NCI-H1930 (cell line): ENCODE measurements at regions not wholly inside any gene's neighbourhood (a gene's known extent, or its start where the extent isn't known, plus 50 kb on each side); places are given as distances from the start of the nearest gene placed in this dataset.
"Not testable (repeated sequence)": the region's sequence is repeated elsewhere in the genome, so short reads cannot be mapped to it uniquely, and the experiment has no call there.

Source experiments
- DNase-seq, 2 experiments: peaks; one replicate each; lab custom pipeline; 2025; lab: John Stamatoyannopoulos, UW

DNA sequence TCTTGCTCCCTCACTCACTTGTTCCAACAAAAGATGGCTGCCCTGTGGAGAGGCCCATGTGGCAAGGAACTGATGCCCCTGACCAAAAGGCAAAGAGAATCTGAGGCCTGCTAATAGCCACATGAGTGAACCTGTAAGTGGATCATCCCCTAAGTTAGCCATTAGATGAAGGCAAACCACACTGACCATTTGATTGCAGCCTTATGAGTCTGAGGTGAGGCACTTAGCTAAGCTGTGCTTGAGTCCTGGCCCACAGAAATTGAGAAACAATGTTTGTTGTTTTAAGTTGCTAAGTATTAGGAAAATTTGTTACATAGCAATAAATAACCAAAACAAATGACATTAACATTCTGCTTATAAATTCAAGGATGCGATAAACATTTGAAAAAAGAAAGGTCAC is 100.1 kb upstream of the BET1 start:
- no peak for DNase-seq

DNA sequence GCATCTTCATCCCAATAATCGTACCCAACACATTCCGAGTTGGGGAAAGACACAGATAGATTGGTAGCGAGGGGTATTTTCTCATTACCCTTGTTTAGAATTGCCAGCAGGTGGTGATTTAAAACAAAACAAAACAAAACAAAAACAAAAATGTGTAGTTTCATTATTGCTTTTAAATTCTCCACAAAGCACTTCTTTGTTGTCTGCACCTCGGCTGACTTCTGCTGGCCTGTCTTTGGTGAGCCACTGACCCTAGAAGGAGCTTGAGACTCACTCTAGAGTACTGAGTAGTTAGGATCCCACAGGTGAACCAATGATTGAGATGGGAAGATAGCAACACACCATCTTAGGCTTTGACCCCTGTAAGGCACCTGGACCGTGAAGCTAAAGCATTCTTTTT is 105.4 kb upstream of the BET1 start:
- DNase-seq, result no peak

DNA sequence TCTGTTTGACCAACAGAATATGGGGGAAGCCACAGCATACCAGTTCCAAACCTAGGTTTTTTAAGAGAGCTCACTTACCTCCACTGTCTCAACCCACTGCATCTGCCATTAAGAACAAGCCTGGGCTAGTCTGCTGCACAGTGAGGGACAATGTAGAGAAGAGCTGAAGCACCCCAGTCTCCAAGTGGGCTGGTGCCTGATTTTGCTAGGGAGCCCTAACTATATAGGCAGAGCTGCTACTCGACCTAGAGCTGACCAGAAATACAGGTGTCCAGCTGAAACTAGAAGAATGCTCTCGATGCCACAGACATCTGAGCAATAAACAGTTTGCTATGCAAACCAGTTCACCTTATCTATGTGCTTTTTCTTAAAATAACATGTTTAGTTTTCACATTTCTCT is 106.9 kb upstream of the BET1 start:
- no peak for DNase-seq

DNA sequence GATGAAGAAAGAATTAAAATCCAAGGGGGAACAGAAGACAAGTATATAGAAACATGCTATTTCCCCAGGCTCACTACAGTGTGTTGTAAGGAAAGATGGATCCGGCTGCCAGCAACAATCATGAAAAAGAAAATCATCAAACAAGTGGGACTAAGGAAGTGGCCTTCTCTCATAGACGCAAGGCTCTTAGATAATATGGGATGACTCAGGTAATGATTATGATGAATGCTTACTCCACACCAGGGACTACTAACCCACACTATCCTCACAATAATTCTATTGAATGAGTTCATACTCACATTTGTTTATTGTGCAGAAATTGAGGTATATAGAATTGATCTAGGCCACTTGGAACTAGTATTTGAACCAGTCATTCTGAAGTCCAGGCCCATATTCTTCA is 111.2 kb upstream of the BET1 start:
- no peak for DNase-seq

DNA sequence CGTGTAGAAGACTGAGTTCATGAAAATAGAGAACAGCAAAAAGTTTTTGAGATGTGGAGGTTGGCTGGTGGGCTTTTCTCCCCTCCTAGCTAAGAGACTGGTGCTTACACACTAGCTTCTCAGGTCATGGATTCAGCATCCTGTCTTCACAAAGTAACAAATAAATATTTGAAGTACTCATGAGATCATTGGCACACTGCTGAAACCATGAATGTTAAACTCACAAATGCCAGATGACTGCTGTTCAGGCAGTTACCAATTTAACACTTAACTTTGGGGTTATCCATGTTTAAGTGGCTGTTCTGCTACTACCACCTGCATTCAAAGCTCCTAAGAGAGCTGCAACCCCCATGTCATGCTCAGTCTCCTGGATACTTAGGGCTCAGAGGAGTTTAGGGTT is 119.0 kb upstream of the BET1 start:
- no peak for DNase-seq

DNA sequence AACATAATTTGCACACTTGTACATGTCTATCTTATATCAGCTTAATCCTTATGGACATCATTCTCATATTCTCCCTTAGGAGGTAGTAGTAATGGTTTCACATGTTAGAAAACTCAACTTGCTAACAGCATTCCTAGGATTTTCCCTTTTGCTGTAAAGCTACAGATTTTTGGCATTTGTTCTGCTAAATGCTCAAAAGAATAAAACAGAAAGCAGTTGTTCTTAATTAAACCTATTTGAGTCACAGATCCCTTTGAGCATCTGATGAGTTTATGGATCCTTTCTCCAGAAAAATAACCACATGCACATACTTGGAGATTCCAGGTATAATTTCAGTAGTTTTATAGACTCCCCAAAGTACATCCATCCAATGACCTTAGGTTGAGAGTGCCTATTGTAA is 122.9 kb upstream of the BET1 start:
- DNase-seq, result no peak

DNA sequence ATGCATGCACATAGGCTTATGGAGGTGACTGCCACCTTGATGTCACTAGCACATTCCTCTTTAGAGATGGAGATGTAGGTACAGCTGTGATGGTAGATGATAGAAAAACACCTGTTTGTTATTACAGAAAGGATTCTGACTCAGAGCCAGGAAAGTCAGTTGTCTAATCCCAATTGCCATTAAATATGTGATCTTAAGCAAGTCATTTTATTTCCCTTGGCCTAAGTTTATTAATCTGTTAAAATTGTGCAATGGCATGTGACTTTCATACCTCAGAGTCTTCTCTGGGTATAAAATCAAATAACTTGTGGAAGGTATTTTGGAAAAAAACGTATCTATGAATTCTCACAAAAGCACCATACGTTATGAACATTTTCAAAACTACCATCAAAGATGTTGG is 123.9 kb upstream of the BET1 start:
- DNase-seq, result no peak

DNA sequence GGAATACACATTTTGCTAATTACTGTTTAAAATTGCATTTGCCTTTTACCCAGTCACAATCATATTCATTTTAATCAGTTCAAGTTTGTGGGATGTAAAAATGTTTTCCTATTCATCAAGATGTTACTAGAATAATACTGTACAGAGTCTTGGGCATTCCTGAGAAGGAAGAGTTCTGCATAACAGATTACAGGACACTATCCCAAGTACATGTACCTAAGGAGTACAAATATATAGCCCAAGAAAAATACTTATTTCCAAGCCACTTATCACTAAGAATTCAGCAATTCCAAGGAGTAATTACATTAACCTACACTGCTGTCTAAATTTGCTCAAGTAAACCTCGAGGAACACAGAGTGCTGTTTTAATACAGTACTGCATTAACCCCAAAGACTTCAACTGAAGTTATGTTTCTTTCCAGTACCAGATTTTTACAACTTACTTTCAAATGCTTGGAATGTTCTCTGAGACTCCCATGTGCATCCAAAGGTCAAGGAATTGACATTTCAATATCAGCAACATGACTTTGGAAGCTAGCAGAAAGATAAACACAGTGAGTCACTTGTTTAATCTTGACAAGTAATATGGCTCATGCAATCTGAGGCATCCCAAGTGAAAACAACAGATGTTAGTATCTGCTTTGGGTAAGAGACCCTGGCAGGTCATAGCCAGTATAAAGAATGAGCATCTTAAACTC is 125.4 kb upstream of the BET1 start:
- no peak for DNase-seq

DNA sequence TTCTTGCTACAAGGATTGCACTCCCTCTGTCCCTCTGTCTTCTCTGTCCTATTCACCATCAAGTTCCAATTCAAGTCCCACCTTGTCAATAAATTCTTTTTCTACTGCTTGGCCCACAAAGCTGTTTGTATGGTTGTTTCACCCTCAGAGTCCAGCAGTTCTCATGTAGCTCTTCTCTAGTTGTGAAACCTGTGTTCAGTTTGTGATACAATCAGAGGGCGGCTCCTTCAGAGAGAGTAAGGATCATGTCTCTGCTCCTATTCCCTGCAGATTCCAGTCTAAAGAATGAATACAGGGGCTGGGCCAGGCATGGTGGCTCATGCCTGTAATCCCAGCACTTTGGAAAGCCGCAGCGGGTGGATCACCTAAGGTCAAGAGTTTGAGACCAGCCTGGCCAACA is 126.6 kb upstream of the BET1 start:
- DNase-seq, result no peak

DNA sequence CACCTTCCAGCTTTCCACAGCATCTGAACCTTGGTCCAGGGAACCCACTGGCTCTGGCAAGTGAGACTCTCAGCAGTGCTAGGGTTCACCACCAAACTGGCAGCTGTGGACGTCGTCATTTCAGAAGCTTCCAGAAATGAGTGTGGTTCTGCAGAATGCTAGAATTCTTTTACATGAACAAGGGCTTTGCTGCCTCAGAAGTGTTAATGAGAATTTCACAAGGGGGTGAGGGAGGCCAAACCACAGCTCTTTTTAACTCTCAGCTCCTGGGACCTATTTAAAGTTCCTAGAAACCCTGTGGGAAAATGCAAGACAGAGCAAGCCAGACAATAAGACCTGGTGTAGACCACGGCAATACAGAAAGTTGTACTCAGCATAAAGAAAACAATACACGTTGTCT is 129.3 kb upstream of the BET1 start:
- DNase-seq, result no peak

DNA sequence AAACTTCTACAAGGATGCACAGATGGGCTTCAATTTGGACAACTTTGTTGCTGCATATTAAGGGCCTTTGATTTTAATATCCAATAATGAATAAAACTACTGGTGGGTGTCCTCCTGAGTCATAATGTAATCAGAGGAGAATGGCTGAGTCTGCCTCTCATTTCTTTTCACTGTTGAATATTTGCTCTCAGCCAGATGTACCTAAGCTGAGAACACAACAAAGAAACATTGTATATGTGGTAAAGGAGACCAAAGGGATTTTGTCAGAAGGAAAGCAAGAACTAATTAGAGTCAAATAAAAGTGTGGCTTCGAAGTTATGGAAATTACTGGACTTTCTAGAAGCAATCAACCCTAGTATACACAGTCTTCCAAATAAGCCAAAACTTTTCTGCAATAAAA is 131.0 kb upstream of the BET1 start:
- no peak for DNase-seq

DNA sequence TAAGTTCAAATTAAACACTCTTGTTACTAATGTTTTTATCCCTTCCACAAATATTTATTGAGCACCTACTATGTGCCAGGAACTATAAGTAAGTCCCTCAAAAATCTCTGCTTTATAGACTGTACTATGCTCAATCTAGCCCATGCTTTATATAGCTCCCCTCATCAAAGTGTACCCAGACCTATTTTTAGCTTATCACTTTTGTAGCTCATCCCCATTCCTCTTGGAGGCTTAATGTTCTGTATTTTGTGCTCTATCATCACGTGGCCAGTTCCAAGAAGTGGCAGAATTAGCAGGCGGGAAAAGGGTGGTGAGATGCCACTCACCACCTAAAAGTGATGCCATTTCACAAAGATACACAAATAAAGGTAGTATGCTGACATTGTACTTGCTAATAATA is 138.1 kb upstream of the BET1 start:
- DNase-seq, result no peak

DNA sequence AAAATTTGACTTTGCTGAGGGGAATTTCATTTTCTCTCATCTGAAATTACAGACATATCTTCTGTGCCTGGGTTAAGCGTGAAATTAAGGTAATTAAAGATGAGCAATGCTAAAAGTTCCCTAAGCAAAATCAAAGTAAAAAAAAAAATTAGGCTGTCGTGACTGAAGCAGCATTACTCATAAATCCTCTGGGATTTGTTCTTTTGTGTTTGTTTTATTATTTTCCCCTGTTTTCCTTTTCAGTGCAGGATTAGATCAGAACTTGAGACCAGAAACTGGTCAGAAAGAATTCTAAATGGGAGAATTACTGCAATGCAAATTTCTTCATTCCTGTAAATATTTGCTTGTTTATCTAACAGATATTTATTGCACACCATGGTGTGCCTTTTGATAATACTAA is 141.4 kb upstream of the BET1 start:
- no peak for DNase-seq

DNA sequence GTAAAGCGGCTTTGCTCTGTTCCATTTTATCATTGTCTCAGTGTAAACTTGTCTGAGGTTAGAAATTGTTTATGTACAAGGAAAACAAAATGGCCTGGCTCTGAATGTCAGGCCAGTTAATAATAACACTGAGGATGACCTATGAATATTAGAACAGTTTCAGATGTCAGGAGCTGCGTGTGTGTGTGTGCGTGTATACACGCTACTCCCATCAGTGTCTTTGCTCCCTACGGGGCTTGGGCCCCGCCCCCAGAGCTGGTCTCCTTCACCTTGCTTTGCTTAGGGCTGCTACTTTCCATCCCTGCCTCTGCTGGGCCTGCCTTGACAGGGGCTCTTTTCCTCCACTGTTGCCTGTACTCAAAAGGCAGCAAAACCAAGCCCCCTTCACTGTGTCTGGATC is 142.3 kb upstream of the BET1 start:
- no peak for DNase-seq

DNA sequence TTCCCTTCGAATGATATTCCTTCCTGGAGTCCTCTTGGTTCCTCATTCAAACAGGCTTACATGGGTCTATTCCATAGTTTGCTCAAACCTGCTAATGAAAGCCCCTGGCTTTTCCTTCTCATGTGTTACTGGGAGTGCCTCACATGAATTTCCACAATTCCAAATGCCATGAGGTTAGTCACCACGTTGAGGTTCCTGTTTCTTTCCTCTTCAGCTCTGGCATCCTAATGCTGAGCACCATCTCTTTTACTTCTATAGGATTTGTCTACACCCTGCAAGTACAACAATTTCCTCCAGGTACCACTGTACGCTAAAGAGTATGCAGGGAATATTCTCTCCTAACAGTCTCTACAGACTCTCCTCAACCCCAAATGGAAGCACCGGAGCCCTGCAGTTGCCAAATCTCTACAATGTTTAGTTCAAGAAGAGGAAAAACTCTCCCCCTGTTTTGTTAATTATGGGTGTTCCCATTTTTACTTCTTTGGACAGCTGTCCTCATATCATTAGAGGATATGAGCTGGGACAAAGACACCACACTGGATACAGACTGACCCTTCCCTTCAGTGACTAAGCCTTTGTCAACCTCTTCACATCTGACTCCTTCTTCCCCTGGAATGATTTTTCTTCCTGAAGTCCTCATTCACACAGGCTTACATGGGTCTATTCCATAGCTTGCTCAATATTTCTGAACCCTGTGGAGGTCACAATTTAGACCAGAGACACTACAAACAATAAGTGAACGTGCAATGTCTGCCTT is 145.8 kb upstream of the BET1 start:
- no peak for DNase-seq

DNA sequence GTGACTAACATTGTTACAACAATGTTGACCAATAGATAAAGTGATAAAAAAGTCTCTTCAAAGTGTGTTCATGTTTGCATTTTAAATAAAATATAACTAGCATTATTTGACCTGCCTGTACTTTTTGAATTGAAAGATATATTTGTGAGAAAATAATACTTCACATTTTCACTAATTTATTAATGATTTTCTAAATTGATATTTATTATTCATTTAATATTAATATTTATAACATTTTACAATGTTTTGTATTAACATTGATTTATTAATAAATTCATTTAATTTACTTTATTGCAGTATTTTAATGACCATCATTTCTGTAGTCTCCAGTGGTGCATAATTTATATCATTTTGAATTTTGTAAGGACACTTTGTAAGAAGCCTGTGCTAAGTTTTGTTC is 150.0 kb upstream of the BET1 start:
- no peak for DNase-seq

DNA sequence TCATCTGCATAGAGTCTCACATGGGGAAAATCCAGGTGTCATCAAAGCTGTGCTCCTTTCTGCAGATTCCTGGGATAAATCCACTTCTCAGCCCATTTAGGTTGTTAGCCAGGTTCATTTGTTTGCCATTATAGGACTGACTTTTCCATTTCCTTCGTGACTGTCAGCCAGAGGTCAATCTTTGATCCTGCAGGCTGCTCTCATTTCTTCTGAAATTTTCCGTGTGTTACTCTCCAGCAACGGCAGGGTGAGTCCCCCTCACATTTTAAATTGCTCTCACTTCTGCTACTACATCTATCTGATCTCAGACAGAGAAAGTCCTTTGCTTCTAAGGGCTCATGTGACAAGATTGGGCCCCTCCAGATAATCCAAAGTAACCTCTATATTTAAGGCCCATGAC is 150.7 kb upstream of the BET1 start:
- no peak for DNase-seq

DNA sequence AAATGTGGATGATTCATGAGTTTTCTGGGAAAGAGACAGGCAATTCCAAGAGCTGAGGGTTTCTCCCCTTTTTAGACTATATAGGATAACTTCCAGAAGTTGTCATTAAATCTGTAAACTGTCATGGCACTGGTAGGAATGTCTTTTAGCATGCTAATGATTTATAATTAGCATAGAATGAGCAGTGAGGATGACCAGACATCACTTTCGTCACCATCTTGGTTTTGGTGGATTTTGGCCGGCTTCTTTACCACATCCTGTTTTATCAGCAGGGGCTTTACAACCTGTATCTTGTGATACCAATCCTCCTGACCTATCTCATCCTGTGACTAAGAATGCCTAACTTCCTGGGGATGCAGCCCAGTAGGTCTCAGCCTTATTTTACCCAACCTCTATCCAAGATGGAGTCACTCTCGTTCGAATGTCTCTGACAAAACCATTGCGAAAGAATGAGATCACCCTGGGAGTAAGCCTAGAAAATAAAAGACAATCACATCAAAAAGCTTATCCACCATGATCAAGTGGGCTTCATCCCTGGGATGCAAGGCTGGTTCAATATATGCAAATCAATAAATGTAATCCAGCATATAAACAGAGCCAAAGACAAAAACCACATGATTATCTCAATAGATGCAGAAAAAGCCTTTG is 153.6 kb upstream of the BET1 start:
- not testable (repeated sequence) for DNase-seq

DNA sequence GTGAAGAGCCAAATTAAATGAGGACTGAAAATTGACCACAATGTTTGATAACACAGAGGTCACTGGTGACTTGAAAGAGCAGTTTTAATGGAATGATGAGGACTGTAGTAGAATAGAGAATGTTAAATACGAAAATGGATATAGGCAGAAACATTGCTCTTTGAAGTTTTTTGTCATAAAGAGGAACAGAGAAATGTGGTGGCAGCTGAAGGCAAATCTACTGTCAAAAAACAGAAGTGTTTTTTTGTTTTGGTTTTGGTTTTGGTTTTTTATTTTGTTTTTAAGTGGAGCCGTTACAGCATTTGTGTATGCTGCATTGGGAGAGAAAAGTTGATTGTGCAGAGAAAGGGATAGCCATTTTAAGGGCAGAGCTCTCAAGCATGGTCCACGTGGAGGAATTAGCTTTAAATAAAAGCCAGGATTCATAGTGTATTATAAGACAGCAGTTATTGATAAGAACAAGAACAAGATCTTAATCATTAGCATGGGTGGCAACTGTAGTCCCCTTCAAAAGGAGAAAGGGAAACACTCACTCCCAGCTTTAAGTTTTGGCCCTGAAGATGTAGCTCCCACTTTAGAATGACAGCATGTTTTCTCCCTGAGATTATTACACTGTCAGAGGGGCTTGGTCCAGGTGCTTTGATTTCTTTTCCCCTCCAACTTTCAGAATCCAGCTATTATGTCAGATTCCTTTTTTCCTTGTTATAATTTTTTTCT is 156.7 kb upstream of the BET1 start:
- DNase-seq, result no peak

DNA sequence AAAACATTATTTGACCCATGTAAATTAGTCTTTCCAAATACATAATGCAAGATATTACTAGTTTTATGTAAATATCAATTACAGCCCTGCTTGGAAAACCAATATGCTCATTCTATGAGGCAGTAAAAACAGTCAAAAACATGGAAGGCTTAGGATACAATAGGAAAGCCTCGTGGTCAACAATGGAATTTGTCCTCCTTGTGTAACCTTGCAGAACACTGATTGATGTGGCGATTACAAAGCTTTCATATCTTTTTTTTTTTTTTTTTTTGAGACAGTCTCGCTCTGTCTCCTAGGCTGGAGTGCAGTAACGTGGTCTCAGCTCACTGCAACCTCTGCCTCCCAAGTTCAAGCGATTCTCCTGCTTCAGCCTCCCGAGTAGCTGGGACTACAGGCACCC is 157.3 kb upstream of the BET1 start:
- no peak for DNase-seq

DNA sequence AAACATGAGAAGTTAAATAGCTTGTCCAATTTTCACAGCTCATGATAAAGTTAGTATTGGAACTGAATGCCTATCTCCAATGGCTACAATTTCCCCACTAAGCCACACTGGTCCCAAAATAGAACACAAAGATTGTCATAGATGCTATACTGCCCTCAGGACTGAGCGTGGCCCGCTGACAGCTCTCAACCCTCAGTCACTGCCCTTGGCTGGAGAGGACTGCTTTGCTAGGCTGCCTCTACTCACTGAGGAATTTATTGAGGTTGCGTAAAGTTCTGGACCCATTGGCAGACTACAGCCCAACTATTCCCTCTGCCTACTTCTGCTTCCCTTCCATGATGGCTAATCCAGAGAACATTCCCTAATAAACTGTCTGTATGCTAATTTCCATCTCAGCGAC is 165.5 kb upstream of the BET1 start:
- DNase-seq, result no peak

DNA sequence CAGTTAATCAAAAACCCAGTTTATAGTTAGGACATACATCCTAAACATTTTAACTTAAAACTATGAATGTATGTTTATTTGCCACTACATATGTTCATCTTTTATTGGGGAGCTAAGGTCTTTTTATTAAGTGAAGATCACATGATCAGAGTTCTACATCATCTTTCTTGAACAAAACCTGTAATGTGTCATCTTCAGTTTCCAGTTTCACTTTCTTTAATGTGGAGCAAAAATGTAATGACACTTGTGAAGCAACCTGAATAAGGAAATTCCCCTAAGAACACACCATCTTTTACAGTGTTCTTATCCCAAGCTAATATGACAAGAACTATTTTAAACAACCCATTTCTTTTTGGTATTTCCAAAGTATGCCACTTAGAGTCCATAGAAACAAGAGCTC is 166.7 kb upstream of the BET1 start:
- DNase-seq, result no peak

DNA sequence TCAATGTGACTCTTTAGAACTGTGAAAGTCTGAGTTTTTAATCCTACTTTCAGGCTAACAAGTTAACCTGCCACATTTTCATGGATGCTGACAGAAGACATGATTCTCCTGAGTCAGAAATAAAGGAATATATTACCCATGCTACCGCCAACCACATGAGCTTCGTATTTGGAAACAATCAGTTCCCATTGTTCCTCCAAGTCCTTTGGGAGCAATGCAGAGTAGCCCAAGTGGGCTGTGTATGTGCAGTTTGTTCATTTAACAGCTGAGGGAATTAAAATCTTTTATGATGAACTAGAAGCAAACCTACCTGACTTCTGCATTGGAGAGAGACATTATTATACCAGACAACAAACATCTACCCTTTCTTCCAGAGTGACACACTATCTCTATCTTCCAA is 169.3 kb upstream of the BET1 start:
- peak in 1 of 2 experiments; percentile 14 for DNase-seq
